ENCODE measurements at regions not wholly inside any gene's neighbourhood (a gene's known extent, or its start where the extent isn't known, plus 50 kb on each side); places are given as distances from the start of the nearest gene placed in this dataset.

GRCh38 chr6:121584586-121585369, 149.3 kb downstream of the GJA1 start:
- H3F3A ChIP-seq (ENCODE audit: low read depth), result no peaks in the 10 kb centered on the region
- no peak overlapping the region for H3K4me3 Mint-ChIP-seq
- no peaks in the 10 kb centered on the region for H3K36me3 Mint-ChIP-seq
- no peaks in the 10 kb centered on the region for H4K20me1 ChIP-seq (ENCODE audit: low read depth)
- no peak for TF ChIP-seq CTCF (IDR thresholded peaks at IDR 0.05)
- TF ChIP-seq EZH2phosphoT487 (IDR thresholded peaks at IDR 0.05), result no peak
- no peak for TF ChIP-seq EZH2 (IDR thresholded peaks at IDR 0.05)
- no peak overlapping the region for H3K27ac Mint-ChIP-seq
- no peak overlapping the region for H3K4me3 ChIP-seq
- no peak overlapping the region for H3K4me2 ChIP-seq
- no peaks in the 10 kb centered on the region for H3K4me1 ChIP-seq
- H3K9me3 Mint-ChIP-seq, result no peaks in the 10 kb centered on the region
- H3K79me2 ChIP-seq (ENCODE audit: low read depth), result no peaks in the 10 kb centered on the region
- no peak overlapping the region for H2AFZ ChIP-seq (replicated peaks)
- H3K27me3 Mint-ChIP-seq (ENCODE audit: insufficient read depth, low read depth), result no peaks in the 10 kb centered on the region
- H3K27me3 ChIP-seq, result no peaks in the 10 kb centered on the region
- H3K4me1 Mint-ChIP-seq, result peaks cover 4% of the 10 kb centered on the region
- no peak for DNase-seq (ENCODE audit: low spot score)
- H3K36me3 ChIP-seq, result no peaks in the 10 kb centered on the region
- H3K27ac ChIP-seq, result no peak overlapping the region
- no peaks in the 10 kb centered on the region for H3K9me3 ChIP-seq (ENCODE audit: low read depth)
- no peak overlapping the region for H3K9ac ChIP-seq

GRCh38 chr6:121590438-121590837, 155.0 kb downstream of the GJA1 start:
- DNase-seq (ENCODE audit: low spot score), result no peak
- no peak for TF ChIP-seq EZH2 (IDR thresholded peaks at IDR 0.05)
- TF ChIP-seq CTCF (IDR thresholded peaks at IDR 0.05), result no peak
- TF ChIP-seq EZH2phosphoT487 (IDR thresholded peaks at IDR 0.05), result no peak
- Mint-ChIP-seq H3K36me3 (no peaks in the 10 kb centered on the region), H3K4me1 (peaks cover 26% of the 10 kb centered on the region), H3K9me3 (peaks cover 5% of the 10 kb centered on the region), H3K4me3 (peak overlapping the region; percentile 4), H3K27ac (peak overlapping the region; percentile 71), H3K27me3 (ENCODE audit: insufficient read depth, low read depth) (no peaks in the 10 kb centered on the region)
- H3K4me2 ChIP-seq, result no peak overlapping the region
- H3F3A ChIP-seq (ENCODE audit: low read depth), result no peaks in the 10 kb centered on the region
- H3K36me3 ChIP-seq, result no peaks in the 10 kb centered on the region
- H3K27ac ChIP-seq, result no peak overlapping the region
- H3K9me3 ChIP-seq (ENCODE audit: low read depth), result no peaks in the 10 kb centered on the region
- peak overlapping the region; percentile 24 for H2AFZ ChIP-seq (replicated peaks)
- H4K20me1 ChIP-seq (ENCODE audit: low read depth), result no peaks in the 10 kb centered on the region
- H3K79me2 ChIP-seq (ENCODE audit: low read depth), result no peaks in the 10 kb centered on the region
- H3K4me3 ChIP-seq, result no peak overlapping the region
- H3K9ac ChIP-seq, result no peak overlapping the region
- no peaks in the 10 kb centered on the region for H3K27me3 ChIP-seq
- no peaks in the 10 kb centered on the region for H3K4me1 ChIP-seq

- H3K4me2 ChIP-seq, result no peak overlapping the region
- Mint-ChIP-seq H3K9me3 (peaks cover 5% of the 10 kb centered on the region), H3K4me3 (peak overlapping the region; percentile 4), H3K4me1 (peaks cover 26% of the 10 kb centered on the region), H3K27ac (peak overlapping the region; percentile 71), H3K36me3 (no peaks in the 10 kb centered on the region), H3K27me3 (ENCODE audit: insufficient read depth, low read depth) (no peaks in the 10 kb centered on the region)
- no peak overlapping the region for H3K27ac ChIP-seq
- no peak overlapping the region for H2AFZ ChIP-seq (replicated peaks)
- no peaks in the 10 kb centered on the region for H3K36me3 ChIP-seq
- no peaks in the 10 kb centered on the region for H3K4me1 ChIP-seq
- no peak overlapping the region for H3K4me3 ChIP-seq
- H3K9me3 ChIP-seq (ENCODE audit: low read depth), result no peaks in the 10 kb centered on the region
- TF ChIP-seq CTCF (IDR thresholded peaks at IDR 0.05) (no peak), EZH2 (IDR thresholded peaks at IDR 0.05) (no peak), EZH2phosphoT487 (IDR thresholded peaks at IDR 0.05) (no peak)
- no peaks in the 10 kb centered on the region for H4K20me1 ChIP-seq (ENCODE audit: low read depth)
- no peak for DNase-seq (ENCODE audit: low spot score)
- H3F3A ChIP-seq (ENCODE audit: low read depth), result no peaks in the 10 kb centered on the region
- no peaks in the 10 kb centered on the region for H3K27me3 ChIP-seq
- H3K79me2 ChIP-seq (ENCODE audit: low read depth), result no peaks in the 10 kb centered on the region
- H3K9ac ChIP-seq, result no peak overlapping the region
These were observed 155.5 kb downstream of the GJA1 start for GRCh38 chr6:121590916-121591315.

Data from neural progenitor cell (in vitro differentiated cells).